Gastrocnemius medialis (tissue), 4 donors: ENCODE measurements at regions not wholly inside any gene's neighbourhood (a gene's known extent, or its start where the extent isn't known, plus 50 kb on each side); places are given as distances from the start of the nearest gene placed in this dataset.

Experiments used
- POLR2A ChIP-seq, 2 donors: fragments of 450-650 bp; IDR thresholded peaks; one replicate each; pipeline ENCODE4 v1.6.1; 2017; ENCODE audit warnings: antibody characterized with exemption in 2 of 2, mild to moderate bottlenecking in 2 of 2, moderate library complexity in 2 of 2
- TF ChIP-seq, protein P1 (sequence below), 5 experiments: fragments of 450-650 bp in 3 of 5; fragments of 200-600 bp in 2 of 5; sonication (generic) in 2 of 5; IDR thresholded peaks in 4 of 5; conservative IDR thresholded peaks in 1 of 5; 1 replicate in 4 of 5; 2 replicates in 1 of 5; pipeline ENCODE4 v1.5.1; 2016 to 2019; ENCODE audit warnings: antibody characterized with exemption in 5 of 5, mild to moderate bottlenecking in 3 of 5, moderate library complexity in 3 of 5

DNA sequence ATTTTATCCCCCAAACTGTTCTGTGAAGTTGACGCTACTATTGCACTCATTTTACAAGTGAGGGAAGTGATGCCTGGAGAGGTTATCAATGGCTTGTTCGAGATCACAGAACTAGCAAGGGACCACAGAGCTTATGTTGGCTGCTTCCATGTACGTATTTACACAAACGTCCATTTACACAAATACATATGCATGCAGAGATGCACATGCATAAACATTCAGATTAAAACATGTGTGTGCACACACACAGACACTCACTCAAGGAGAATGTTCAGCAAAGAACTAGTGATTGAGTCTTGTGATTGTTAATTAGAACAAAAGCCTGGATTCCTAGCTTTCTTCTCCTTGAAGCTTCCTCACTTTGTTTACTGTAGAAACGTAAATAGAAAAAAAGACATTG lies 321.5 kb upstream of the CHD6 start:
- TF ChIP-seq, protein P1, sequence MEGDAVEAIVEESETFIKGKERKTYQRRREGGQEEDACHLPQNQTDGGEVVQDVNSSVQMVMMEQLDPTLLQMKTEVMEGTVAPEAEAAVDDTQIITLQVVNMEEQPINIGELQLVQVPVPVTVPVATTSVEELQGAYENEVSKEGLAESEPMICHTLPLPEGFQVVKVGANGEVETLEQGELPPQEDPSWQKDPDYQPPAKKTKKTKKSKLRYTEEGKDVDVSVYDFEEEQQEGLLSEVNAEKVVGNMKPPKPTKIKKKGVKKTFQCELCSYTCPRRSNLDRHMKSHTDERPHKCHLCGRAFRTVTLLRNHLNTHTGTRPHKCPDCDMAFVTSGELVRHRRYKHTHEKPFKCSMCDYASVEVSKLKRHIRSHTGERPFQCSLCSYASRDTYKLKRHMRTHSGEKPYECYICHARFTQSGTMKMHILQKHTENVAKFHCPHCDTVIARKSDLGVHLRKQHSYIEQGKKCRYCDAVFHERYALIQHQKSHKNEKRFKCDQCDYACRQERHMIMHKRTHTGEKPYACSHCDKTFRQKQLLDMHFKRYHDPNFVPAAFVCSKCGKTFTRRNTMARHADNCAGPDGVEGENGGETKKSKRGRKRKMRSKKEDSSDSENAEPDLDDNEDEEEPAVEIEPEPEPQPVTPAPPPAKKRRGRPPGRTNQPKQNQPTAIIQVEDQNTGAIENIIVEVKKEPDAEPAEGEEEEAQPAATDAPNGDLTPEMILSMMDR (IDR thresholded peaks at IDR 0.05 in 4 of 5, conservative IDR thresholded peaks at IDR 0.05 in 1 of 5), result no peak
- TF ChIP-seq POLR2A (IDR thresholded peaks at IDR 0.05), result no peak
